ENCODE measurements at regions not wholly inside any gene's neighbourhood (a gene's known extent, or its start where the extent isn't known, plus 50 kb on each side); places are given as distances from the start of the nearest gene placed in this dataset.

GRCh38 chr7:155371884-155372781 lies 74.5 kb downstream of the INSIG1 start (continued):
- no peak for TF ChIP-seq HDAC6 (IDR thresholded peaks at IDR 0.05; ENCODE audit: low read depth, low read length)
- no peak for TF ChIP-seq L3MBTL2 (IDR thresholded peaks at IDR 0.05)
- TF ChIP-seq KDM1A (IDR thresholded peaks at IDR 0.05): no peak
- peak; percentile 30 for TF ChIP-seq FIP1L1 (IDR thresholded peaks at IDR 0.05; ENCODE audit: low read depth, low read length, poor library complexity, severe bottlenecking)
- TF ChIP-seq MEF2D (tag; conservative IDR thresholded peaks at IDR 0.05; ENCODE audit: low read depth): no peak
- TF ChIP-seq MCM3 (IDR thresholded peaks at IDR 0.05): no peak
- peak in 1 of 2 experiments; percentile 14 for TF ChIP-seq E2F6 (IDR thresholded peaks at IDR 0.05; ENCODE audit: borderline replicate concordance in 1 of 2, extremely low read depth in 1 of 2, insufficient read depth in 1 of 2, insufficient read length in 1 of 2, low read depth in 1 of 2, low read length in 1 of 2, poor library complexity in 1 of 2, severe bottlenecking in 1 of 2)
- TF ChIP-seq RB1 (IDR thresholded peaks at IDR 0.05; ENCODE audit: low read depth): peak; percentile 53; the same call in 1 of the 2 replicates
- TF ChIP-seq RFX7 (CRISPR knock-in tag; IDR thresholded peaks at IDR 0.05): no peak
- TF ChIP-seq ZNF253 (CRISPR knock-in tag; conservative IDR thresholded peaks at IDR 0.05): no peak
- peak; percentile 58 to 74 (median 64) for TF ChIP-seq CTCF (IDR thresholded peaks at IDR 0.05 in 2 of 3, conservative IDR thresholded peaks at IDR 0.05 in 1 of 3; ENCODE audit: insufficient read depth in 2 of 3, low read depth in 1 of 3, low read length in 3 of 3)
- no peak for TF ChIP-seq KLF1 (tag; IDR thresholded peaks at IDR 0.05)
- peak in 1 of 2 experiments; percentile 40; a peak in 1 of 4 replicates for TF ChIP-seq MAZ (CRISPR knock-in tag; conservative IDR thresholded peaks at IDR 0.05 in 1 of 2, IDR thresholded peaks at IDR 0.05 in 1 of 2)
- TF ChIP-seq ZKSCAN8 (CRISPR knock-in tag; IDR thresholded peaks at IDR 0.05): no peak
- no peak for TF ChIP-seq ELF2 (CRISPR knock-in tag; IDR thresholded peaks at IDR 0.05)
- TF ChIP-seq SMARCC2 (IDR thresholded peaks at IDR 0.05; ENCODE audit: low read depth): no peak
- TF ChIP-seq PHB2 (IDR thresholded peaks at IDR 0.05; ENCODE audit: low read depth): no peak
- no peak for TF ChIP-seq IRF9 (tag; IDR thresholded peaks at IDR 0.05)
- TF ChIP-seq HBP1 (CRISPR knock-in tag; IDR thresholded peaks at IDR 0.05): no peak
- TF ChIP-seq NEUROD1 (IDR thresholded peaks at IDR 0.05; ENCODE audit: borderline replicate concordance, low read depth, low read length, partially characterized antibody): no peak
- TF ChIP-seq ZFP30 (CRISPR knock-in tag; IDR thresholded peaks at IDR 0.05; ENCODE audit: borderline replicate concordance): no peak

Data from K562 (cell line).